Renal cortex interstitium (tissue), 11 donors: ENCODE measurements at regions not wholly inside any gene's neighbourhood (a gene's known extent, or its start where the extent isn't known, plus 50 kb on each side); places are given as distances from the start of the nearest gene placed in this dataset.
A peak's percentile ranks its signal among the peaks of the same experiment; 100 is the strongest.

Source experiments
- DNase-seq, 11 donors: peaks; one replicate each; pipeline ENCODE4 v3.0.0-alpha.2; 2013; ENCODE audit warnings: low read depth in 9 of 11, low spot score in 4 of 11; ENCODE audit errors: extremely low read depth in 1 of 11

GRCh38 chr9:89982016-89982415, 377.2 kb downstream of the GADD45G start:
- no peak for DNase-seq

- DNase-seq: no peak
These were observed 378.6 kb downstream of the GADD45G start for GRCh38 chr9:89983411-89983810.

- DNase-seq: no peak
These were observed 379.4 kb downstream of the GADD45G start for GRCh38 chr9:89984214-89984613.

GRCh38 chr9:89985068-89985467, 380.3 kb downstream of the GADD45G start:
- DNase-seq: no peak

GRCh38 chr9:89986190-89986589, 381.4 kb downstream of the GADD45G start:
- no peak for DNase-seq

GRCh38 chr9:89988458-89988857, 383.6 kb downstream of the GADD45G start:
- no peak for DNase-seq

- DNase-seq: no peak
These were observed 386.5 kb downstream of the GADD45G start for GRCh38 chr9:89991204-89991790.

GRCh38 chr9:89992326-89993198, 387.8 kb downstream of the GADD45G start:
- no peak for DNase-seq

- no peak for DNase-seq
These were observed 389.1 kb downstream of the GADD45G start for GRCh38 chr9:89993678-89994630.

GRCh38 chr9:89994988-89995613, 390.3 kb downstream of the GADD45G start:
- peak in 1 of 11 donors; percentile 15 for DNase-seq

GRCh38 chr9:89996116-89996515, 391.3 kb downstream of the GADD45G start:
- DNase-seq: no peak

- no peak for DNase-seq
These were observed 392.0 kb downstream of the GADD45G start for GRCh38 chr9:89996773-89997172.

- no peak for DNase-seq
These were observed 393.8 kb downstream of the GADD45G start for GRCh38 chr9:89998633-89999032.

GRCh38 chr9:89999176-89999533, 394.3 kb downstream of the GADD45G start:
- DNase-seq: no peak

- DNase-seq: peak in 7 of 11 donors; percentile 42 to 70 (median 48)
These were observed 394.9 kb downstream of the GADD45G start for GRCh38 chr9:89999534-90000370.

GRCh38 chr9:90000925-90001324, 396.1 kb downstream of the GADD45G start:
- no peak for DNase-seq

- DNase-seq: no peak
These were observed 396.9 kb downstream of the GADD45G start for GRCh38 chr9:90001747-90002146.
